H1 (cell line): ENCODE measurements at regions not wholly inside any gene's neighbourhood (a gene's known extent, or its start where the extent isn't known, plus 50 kb on each side); places are given as distances from the start of the nearest gene placed in this dataset.

Experiments used
- BACH1 ChIP-seq: IDR thresholded peaks from 2 replicates; pipeline ENCODE4 v1.6.1; 2012; ENCODE audit warnings: low read length, improper control_type of control experiment
- BRCA1 ChIP-seq: IDR thresholded peaks from 2 replicates; pipeline ENCODE4 v1.6.1; 2012; ENCODE audit warnings: low read depth, low read length, improper control_type of control experiment
- CBX5 ChIP-seq: fragments of 300-800, 300-1000 bp; sonication (generic); IDR thresholded peaks from 2 replicates; pipeline ENCODE4 v1.7.1; 2016; ENCODE audit warnings: antibody characterized with exemption, low read length, low read depth
- EP300 ChIP-seq, 2 experiments: IDR thresholded peaks; 1 replicate in 1 of 2; 2 replicates in 1 of 2; pipeline ENCODE4 v1.6.1; 2011 to 2012; ENCODE audit warnings: low read depth in 2 of 2, low read length in 2 of 2, mild to moderate bottlenecking in 2 of 2, borderline replicate concordance in 1 of 2, inconsistent platforms in 1 of 2, moderate library complexity in 1 of 2
- EZH2 ChIP-seq: fragments of 200-600 bp; sonication (generic); IDR thresholded peaks from 2 replicates; pipeline ENCODE4 v1.7.1; 2012; ENCODE audit warnings: low read depth, mild to moderate bottlenecking, moderate library complexity, low read length, inconsistent platforms; ENCODE audit not compliant: severe bottlenecking
- HDAC6 ChIP-seq: IDR thresholded peaks from one replicate; pipeline ENCODE4 v1.7.1; 2012; ENCODE audit warnings: low read depth, mild to moderate bottlenecking, inconsistent platforms, low read length, moderate library complexity
- RXRA ChIP-seq: IDR thresholded peaks from 2 replicates; pipeline ENCODE4 v1.6.1; 2011; ENCODE audit warnings: low read depth, mild to moderate bottlenecking, low read length, moderate library complexity; ENCODE audit not compliant: insufficient read depth
- TAF7 ChIP-seq: optimal IDR thresholded peaks from 2 replicates; pipeline ENCODE3; 2011; ENCODE audit warnings: low read depth, mild to moderate bottlenecking, inconsistent platforms, low read length, moderate library complexity, borderline replicate concordance
- TCF12 ChIP-seq: IDR thresholded peaks from 2 replicates; pipeline ENCODE4 v1.6.1; 2011; ENCODE audit warnings: low read depth, mild to moderate bottlenecking, low read length
- TF ChIP-seq, protein P1 (sequence below): fragments of 300-600 bp; sonication (generic); IDR thresholded peaks from 2 replicates; pipeline ENCODE4 v1.7.1; 2012; ENCODE audit warnings: low read length, moderate library complexity, mild to moderate bottlenecking, inconsistent platforms; ENCODE audit not compliant: insufficient replicate concordance

DNA sequence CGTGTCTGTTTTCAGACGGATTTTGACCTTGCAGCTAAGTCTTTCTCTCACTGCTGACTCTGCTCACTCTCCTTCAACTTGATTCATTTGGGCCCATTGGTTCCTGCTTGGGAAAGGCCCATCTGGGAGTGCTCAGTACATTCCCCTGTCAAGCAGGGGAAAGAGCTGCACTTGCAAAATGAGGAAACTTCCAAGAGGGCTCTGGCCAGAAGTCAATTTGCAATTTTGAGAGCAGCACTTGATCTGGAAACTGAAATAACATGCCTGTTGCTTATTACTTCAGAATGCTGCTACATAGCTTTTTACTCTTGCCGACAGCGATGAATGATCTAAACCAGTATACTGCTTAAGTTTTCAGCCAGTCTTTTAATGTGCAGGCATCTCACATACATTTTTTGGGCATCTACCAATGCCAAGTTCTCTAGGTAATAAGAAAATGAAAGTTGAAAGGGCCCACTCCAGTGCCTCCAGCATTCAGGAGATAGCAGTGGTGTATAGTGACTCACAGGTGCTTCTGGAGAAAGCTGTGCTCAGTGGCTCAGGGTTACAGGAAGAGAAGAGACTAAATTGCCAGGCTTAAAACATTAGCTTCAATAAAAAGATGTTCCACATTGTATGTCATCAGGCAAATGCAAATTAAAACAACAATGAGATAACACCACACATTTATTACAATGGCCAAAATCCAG lies 70.1 kb upstream of the RORA start (continued):
- TF ChIP-seq, protein P1, sequence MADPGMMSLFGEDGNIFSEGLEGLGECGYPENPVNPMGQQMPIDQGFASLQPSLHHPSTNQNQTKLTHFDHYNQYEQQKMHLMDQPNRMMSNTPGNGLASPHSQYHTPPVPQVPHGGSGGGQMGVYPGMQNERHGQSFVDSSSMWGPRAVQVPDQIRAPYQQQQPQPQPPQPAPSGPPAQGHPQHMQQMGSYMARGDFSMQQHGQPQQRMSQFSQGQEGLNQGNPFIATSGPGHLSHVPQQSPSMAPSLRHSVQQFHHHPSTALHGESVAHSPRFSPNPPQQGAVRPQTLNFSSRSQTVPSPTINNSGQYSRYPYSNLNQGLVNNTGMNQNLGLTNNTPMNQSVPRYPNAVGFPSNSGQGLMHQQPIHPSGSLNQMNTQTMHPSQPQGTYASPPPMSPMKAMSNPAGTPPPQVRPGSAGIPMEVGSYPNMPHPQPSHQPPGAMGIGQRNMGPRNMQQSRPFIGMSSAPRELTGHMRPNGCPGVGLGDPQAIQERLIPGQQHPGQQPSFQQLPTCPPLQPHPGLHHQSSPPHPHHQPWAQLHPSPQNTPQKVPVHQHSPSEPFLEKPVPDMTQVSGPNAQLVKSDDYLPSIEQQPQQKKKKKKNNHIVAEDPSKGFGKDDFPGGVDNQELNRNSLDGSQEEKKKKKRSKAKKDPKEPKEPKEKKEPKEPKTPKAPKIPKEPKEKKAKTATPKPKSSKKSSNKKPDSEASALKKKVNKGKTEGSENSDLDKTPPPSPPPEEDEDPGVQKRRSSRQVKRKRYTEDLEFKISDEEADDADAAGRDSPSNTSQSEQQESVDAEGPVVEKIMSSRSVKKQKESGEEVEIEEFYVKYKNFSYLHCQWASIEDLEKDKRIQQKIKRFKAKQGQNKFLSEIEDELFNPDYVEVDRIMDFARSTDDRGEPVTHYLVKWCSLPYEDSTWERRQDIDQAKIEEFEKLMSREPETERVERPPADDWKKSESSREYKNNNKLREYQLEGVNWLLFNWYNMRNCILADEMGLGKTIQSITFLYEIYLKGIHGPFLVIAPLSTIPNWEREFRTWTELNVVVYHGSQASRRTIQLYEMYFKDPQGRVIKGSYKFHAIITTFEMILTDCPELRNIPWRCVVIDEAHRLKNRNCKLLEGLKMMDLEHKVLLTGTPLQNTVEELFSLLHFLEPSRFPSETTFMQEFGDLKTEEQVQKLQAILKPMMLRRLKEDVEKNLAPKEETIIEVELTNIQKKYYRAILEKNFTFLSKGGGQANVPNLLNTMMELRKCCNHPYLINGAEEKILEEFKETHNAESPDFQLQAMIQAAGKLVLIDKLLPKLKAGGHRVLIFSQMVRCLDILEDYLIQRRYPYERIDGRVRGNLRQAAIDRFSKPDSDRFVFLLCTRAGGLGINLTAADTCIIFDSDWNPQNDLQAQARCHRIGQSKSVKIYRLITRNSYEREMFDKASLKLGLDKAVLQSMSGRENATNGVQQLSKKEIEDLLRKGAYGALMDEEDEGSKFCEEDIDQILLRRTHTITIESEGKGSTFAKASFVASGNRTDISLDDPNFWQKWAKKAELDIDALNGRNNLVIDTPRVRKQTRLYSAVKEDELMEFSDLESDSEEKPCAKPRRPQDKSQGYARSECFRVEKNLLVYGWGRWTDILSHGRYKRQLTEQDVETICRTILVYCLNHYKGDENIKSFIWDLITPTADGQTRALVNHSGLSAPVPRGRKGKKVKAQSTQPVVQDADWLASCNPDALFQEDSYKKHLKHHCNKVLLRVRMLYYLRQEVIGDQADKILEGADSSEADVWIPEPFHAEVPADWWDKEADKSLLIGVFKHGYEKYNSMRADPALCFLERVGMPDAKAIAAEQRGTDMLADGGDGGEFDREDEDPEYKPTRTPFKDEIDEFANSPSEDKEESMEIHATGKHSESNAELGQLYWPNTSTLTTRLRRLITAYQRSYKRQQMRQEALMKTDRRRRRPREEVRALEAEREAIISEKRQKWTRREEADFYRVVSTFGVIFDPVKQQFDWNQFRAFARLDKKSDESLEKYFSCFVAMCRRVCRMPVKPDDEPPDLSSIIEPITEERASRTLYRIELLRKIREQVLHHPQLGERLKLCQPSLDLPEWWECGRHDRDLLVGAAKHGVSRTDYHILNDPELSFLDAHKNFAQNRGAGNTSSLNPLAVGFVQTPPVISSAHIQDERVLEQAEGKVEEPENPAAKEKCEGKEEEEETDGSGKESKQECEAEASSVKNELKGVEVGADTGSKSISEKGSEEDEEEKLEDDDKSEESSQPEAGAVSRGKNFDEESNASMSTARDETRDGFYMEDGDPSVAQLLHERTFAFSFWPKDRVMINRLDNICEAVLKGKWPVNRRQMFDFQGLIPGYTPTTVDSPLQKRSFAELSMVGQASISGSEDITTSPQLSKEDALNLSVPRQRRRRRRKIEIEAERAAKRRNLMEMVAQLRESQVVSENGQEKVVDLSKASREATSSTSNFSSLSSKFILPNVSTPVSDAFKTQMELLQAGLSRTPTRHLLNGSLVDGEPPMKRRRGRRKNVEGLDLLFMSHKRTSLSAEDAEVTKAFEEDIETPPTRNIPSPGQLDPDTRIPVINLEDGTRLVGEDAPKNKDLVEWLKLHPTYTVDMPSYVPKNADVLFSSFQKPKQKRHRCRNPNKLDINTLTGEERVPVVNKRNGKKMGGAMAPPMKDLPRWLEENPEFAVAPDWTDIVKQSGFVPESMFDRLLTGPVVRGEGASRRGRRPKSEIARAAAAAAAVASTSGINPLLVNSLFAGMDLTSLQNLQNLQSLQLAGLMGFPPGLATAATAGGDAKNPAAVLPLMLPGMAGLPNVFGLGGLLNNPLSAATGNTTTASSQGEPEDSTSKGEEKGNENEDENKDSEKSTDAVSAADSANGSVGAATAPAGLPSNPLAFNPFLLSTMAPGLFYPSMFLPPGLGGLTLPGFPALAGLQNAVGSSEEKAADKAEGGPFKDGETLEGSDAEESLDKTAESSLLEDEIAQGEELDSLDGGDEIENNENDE = no peak
- no peak for TF ChIP-seq HDAC6
- TF ChIP-seq TAF7 = no peak
- TF ChIP-seq BRCA1 = no peak
- TF ChIP-seq TCF12 = no peak
- no peak for TF ChIP-seq CBX5
- no peak for TF ChIP-seq EP300 (IDR thresholded peaks at IDR 0.05; ENCODE audit: borderline replicate concordance in 1 of 2, low read depth in 2 of 2, low read length in 2 of 2)
- TF ChIP-seq BACH1 = no peak
- TF ChIP-seq EZH2 = no peak
- no peak for TF ChIP-seq RXRA
